ENCODE measurements at regions not wholly inside any gene's neighbourhood (a gene's known extent, or its start where the extent isn't known, plus 50 kb on each side); places are given as distances from the start of the nearest gene placed in this dataset.
A peak's percentile ranks its signal among the peaks of the same experiment; 100 is the strongest.

DNA sequence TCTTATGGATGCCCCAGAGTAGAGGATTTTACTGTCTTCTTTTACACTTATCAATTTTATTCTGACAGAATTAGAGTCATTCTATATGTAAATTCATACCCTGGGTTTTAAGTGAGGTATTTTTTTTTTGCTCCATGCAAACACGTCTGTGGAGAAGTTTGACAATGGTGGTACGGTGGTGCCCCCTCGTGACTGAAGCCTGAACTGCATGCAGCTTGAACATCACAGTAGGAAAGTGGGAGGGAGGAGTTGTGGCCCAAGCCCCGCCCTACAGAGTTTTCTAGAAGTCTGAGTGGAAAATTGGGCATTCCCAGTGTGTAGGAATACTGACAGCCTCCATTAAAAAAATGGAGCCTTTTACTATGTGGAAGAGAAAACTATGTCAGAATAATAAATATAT lies 73.3 kb upstream of the RAB40AL start:
- intact Hi-C loops (cut with DNase I; ENCODE audit: low total_unique reads): no loop called here
- no peak overlapping the region for H3K4me3 ChIP-seq (ENCODE audit: low read depth, poor library complexity, severe bottlenecking)
- peak; percentile 69 to 96 for DNase-seq (ENCODE audit: low spot score in 2 of 2)
- WGBS, 2 donors: 5% methylated on average over 4 of the region's 4 CpGs
- no peak for TF ChIP-seq POLR2A (IDR thresholded peaks at IDR 0.05)
- TF ChIP-seq, protein P1, sequence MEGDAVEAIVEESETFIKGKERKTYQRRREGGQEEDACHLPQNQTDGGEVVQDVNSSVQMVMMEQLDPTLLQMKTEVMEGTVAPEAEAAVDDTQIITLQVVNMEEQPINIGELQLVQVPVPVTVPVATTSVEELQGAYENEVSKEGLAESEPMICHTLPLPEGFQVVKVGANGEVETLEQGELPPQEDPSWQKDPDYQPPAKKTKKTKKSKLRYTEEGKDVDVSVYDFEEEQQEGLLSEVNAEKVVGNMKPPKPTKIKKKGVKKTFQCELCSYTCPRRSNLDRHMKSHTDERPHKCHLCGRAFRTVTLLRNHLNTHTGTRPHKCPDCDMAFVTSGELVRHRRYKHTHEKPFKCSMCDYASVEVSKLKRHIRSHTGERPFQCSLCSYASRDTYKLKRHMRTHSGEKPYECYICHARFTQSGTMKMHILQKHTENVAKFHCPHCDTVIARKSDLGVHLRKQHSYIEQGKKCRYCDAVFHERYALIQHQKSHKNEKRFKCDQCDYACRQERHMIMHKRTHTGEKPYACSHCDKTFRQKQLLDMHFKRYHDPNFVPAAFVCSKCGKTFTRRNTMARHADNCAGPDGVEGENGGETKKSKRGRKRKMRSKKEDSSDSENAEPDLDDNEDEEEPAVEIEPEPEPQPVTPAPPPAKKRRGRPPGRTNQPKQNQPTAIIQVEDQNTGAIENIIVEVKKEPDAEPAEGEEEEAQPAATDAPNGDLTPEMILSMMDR (IDR thresholded peaks at IDR 0.05): no peak

DNA sequence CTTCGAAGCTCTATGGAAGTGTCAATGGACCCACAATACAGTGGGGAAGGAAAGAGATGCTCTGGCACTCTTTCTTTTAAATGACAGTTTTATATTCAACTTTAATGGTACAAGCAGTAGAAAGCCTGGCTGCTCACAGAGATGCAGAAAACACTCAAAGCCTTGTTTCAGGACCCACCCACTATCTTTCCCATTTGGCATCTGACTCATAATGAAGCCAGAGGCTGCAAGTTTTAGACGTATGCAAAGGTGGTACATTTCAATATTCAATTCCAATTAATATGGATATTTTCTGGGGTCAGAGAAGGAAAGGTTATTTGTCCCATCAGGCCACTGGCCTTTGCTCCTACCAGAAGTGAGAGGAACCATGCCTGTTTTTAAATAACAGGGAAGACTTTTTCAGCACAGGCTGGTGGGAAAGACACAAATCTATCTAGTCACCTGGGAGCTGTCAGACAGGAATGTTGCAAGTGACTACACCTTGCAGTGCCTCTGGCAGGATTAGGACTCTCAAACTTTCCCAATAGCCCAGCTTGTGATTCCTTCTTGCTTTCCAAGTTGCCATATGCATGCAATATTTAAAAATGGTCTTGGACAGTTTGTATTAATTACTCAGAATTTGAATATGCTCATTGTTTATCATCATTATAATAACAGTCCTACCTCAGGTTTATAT lies 70.0 kb upstream of the RAB40AL start:
- no peak for TF ChIP-seq POLR2A (IDR thresholded peaks at IDR 0.05)
- TF ChIP-seq, protein P1 (IDR thresholded peaks at IDR 0.05): no peak
- no peak for DNase-seq (ENCODE audit: low spot score in 2 of 2)
- intact Hi-C loops (cut with DNase I; ENCODE audit: low total_unique reads): no loop called here
- WGBS, 2 donors: 61 to 70% methylated on average over 2 of the region's 2 CpGs
- no peak overlapping the region for H3K4me3 ChIP-seq (ENCODE audit: low read depth, poor library complexity, severe bottlenecking)

DNA sequence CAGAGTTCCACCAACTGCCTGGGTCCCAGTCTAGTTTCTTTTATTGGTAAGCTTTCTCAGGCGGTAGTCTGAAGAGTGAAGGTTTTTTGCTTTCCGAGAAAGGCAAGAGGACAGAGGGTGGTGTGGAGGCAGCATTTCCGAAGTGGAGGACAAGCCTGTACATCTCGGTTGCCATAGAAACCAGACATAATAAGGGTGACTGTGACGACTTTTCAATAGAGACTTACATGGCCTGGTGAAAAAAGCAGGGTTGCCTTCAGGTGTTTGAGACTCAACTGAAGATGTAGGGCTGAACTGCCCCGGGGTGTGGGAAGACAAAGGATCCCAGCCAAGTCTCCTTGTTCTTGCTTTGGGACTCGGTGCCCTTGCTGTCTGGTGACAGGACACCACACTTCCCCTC lies 53.6 kb upstream of the RAB40AL start:
- no peak for TF ChIP-seq POLR2A (IDR thresholded peaks at IDR 0.05)
- TF ChIP-seq, protein P1 (IDR thresholded peaks at IDR 0.05): no peak
- intact Hi-C loops (cut with DNase I; ENCODE audit: low total_unique reads): no loop called here
- DNase-seq (ENCODE audit: low spot score in 2 of 2): no peak
- no peak overlapping the region for H3K4me3 ChIP-seq (ENCODE audit: low read depth, poor library complexity, severe bottlenecking)
- 70 to 73% methylated on average over 7 of the region's 7 CpGs for WGBS, 2 donors
